ENCODE measurements at regions not wholly inside any gene's neighbourhood (a gene's known extent, or its start where the extent isn't known, plus 50 kb on each side); places are given as distances from the start of the nearest gene placed in this dataset.

DNA sequence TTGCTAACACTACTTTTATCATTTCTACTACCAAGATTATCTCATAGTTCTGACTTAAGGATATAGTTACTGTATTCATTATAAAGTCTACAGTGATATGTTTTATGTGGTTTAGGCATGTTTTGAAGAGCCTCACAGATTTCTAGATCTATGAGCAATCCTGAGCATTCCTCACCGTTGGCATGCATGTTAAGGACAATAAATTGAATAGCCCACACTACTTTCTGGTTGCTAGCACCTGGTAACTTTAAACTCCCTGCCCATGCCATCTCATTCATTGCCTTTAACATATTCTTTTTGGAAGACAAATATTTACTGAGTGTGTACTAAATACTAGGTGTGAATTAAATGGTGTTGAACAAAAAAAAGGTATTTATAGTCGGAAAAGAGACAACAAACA lies 868.1 kb upstream of the CDH9 start:
- intact Hi-C loops (cut with DNase I), result no loop called here
- no peaks in the 10 kb centered on the region for H3K4me1 ChIP-seq
- H3K4me3 ChIP-seq, result no peak overlapping the region
- TF ChIP-seq POLR2A (IDR thresholded peaks at IDR 0.05), result no peak
- no peaks in the 10 kb centered on the region for H3K36me3 ChIP-seq
- no peaks in the 10 kb centered on the region for H3K27me3 ChIP-seq
- DNase-seq (ENCODE audit: extremely low spot score in 2 of 2), result no peak
- no peaks in the 10 kb centered on the region for H3K9me3 ChIP-seq
- H3K27ac ChIP-seq, result no peak overlapping the region

DNA sequence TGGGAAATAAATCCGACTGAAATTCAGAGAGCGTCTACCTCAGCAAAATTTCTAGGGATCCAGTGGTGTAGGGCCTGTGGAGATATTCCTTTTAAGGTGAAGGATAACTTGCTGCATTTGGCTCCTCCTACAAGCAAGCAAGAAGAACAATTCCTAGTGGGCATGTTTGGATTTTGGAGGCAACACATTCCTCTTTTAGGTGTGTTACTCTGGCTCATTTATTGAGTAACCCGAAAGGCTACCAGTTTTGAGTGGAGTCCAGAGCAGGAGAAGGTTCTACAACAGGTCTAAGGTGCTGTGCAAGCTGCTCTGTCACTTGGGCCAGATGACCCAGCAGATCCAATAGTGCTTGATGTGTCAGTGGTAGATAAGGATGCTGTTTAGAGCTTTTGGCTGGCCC lies 862.4 kb upstream of the CDH9 start:
- no peaks in the 10 kb centered on the region for H3K36me3 ChIP-seq
- DNase-seq (ENCODE audit: extremely low spot score in 2 of 2), result no peak
- no peaks in the 10 kb centered on the region for H3K27me3 ChIP-seq
- TF ChIP-seq POLR2AphosphoS5 (IDR thresholded peaks at IDR 0.05; ENCODE audit: insufficient read depth in 1 of 2, low read depth in 1 of 2) (no peak), POLR2A (IDR thresholded peaks at IDR 0.05) (no peak)
- TF ChIP-seq, protein P1, sequence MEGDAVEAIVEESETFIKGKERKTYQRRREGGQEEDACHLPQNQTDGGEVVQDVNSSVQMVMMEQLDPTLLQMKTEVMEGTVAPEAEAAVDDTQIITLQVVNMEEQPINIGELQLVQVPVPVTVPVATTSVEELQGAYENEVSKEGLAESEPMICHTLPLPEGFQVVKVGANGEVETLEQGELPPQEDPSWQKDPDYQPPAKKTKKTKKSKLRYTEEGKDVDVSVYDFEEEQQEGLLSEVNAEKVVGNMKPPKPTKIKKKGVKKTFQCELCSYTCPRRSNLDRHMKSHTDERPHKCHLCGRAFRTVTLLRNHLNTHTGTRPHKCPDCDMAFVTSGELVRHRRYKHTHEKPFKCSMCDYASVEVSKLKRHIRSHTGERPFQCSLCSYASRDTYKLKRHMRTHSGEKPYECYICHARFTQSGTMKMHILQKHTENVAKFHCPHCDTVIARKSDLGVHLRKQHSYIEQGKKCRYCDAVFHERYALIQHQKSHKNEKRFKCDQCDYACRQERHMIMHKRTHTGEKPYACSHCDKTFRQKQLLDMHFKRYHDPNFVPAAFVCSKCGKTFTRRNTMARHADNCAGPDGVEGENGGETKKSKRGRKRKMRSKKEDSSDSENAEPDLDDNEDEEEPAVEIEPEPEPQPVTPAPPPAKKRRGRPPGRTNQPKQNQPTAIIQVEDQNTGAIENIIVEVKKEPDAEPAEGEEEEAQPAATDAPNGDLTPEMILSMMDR (IDR thresholded peaks at IDR 0.05), result no peak
- H3K4me3 ChIP-seq, result no peak overlapping the region
- intact Hi-C loops (cut with DNase I), result no loop called here
- no peaks in the 10 kb centered on the region for H3K9me3 ChIP-seq
- H3K27ac ChIP-seq, result no peak overlapping the region
- no peaks in the 10 kb centered on the region for H3K4me1 ChIP-seq

- TF ChIP-seq POLR2AphosphoS5 (IDR thresholded peaks at IDR 0.05; ENCODE audit: insufficient read depth in 1 of 2, low read depth in 1 of 2) (no peak), POLR2A (IDR thresholded peaks at IDR 0.05) (no peak)
- TF ChIP-seq, protein P1 (IDR thresholded peaks at IDR 0.05), result no peak
- Histone ChIP-seq H3K4me3 (no peak overlapping the region), H3K27me3 (no peaks in the 10 kb centered on the region)
Observed at GRCh38 chr5:27876071-27876470, 837.7 kb upstream of the CDH9 start.

DNA sequence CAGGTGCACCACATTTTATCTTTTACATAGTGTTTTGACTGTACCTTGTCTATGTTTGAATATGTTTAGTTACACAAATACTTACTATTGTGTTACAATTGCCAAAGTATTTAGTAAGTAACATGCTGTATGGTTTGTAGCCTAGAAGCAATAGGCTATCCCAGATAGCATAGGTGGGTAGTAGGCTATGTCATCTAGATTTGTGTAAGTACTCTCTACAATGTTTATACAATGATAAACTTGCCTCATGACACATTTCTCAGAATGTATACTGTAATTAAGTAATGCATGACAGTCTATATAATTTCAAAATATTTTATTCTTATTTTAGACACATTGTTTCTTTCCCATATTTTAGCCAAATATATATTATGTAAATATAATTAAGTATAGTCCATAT lies 836.8 kb upstream of the CDH9 start:
- no peak for TF ChIP-seq POLR2AphosphoS5 (IDR thresholded peaks at IDR 0.05; ENCODE audit: insufficient read depth in 1 of 2, low read depth in 1 of 2)
- TF ChIP-seq, protein P1 (IDR thresholded peaks at IDR 0.05), result no peak
- TF ChIP-seq POLR2A (IDR thresholded peaks at IDR 0.05), result no peak
- DNase-seq (ENCODE audit: extremely low spot score in 2 of 2), result no peak
- Histone ChIP-seq H3K4me1 (no peaks in the 10 kb centered on the region), H3K36me3 (no peaks in the 10 kb centered on the region), H3K4me3 (no peak overlapping the region), H3K9me3 (no peaks in the 10 kb centered on the region), H3K27ac (no peak overlapping the region), H3K27me3 (no peaks in the 10 kb centered on the region)
- intact Hi-C loops (cut with DNase I), result no loop called here

More at GRCh38 chr5:27876071-27876470, 837.7 kb upstream of the CDH9 start:
- intact Hi-C loops (cut with DNase I), result no loop called here
- Histone ChIP-seq H3K9me3 (no peaks in the 10 kb centered on the region), H3K4me1 (no peaks in the 10 kb centered on the region), H3K36me3 (no peaks in the 10 kb centered on the region), H3K27ac (no peak overlapping the region)
- DNase-seq (ENCODE audit: extremely low spot score in 2 of 2), result no peak

DNA sequence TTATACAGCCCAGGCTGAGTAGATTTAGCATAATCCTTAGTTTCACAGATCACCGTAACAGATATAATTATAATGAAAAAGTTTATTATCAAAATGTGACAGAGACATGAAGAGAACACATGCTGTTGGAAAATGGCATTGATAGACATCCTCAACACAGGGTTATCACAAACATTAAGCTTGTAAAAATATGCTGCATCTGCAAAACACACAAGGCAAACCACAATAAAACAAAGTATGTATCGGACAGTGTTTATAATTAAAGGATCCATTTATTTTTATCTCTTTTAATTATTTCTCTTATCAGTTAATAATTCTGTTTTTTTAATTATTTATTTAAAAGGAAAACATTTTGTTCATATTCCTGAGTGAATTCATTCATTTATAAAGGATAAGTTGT lies 829.9 kb upstream of the CDH9 start:
- Histone ChIP-seq H3K4me3 (no peak overlapping the region), H3K4me1 (no peaks in the 10 kb centered on the region), H3K27ac (no peak overlapping the region), H3K36me3 (no peaks in the 10 kb centered on the region), H3K27me3 (no peaks in the 10 kb centered on the region), H3K9me3 (no peaks in the 10 kb centered on the region)
- intact Hi-C loops (cut with DNase I), result no loop called here
- TF ChIP-seq POLR2AphosphoS5 (IDR thresholded peaks at IDR 0.05; ENCODE audit: insufficient read depth in 1 of 2, low read depth in 1 of 2) (no peak), POLR2A (IDR thresholded peaks at IDR 0.05) (no peak)
- DNase-seq (ENCODE audit: extremely low spot score in 2 of 2), result no peak

DNA sequence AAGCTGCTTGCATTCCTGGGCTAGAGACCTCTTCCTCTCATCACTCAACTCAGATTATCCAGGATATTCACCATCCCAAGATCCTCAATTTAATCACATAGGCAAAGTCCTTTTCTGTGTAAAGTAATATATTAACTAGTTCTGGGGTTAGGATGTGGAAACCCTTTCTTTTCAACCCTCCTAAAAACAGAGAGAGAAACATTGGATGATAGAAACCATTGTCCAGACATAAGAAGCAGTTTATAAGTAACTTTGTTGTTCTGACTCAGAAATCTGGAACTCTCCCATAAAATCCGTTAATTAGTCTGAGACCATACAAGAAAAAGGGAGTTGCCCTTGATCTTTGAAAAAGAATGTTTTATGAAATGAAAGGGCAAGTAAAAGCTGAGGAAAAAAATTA lies 817.1 kb upstream of the CDH9 start:
- Histone ChIP-seq H3K4me1 (no peaks in the 10 kb centered on the region), H3K27me3 (no peaks in the 10 kb centered on the region), H3K9me3 (no peaks in the 10 kb centered on the region), H3K36me3 (no peaks in the 10 kb centered on the region), H3K4me3 (no peak overlapping the region), H3K27ac (no peak overlapping the region)
- TF ChIP-seq POLR2AphosphoS5 (IDR thresholded peaks at IDR 0.05; ENCODE audit: insufficient read depth in 1 of 2, low read depth in 1 of 2) (no peak), POLR2A (IDR thresholded peaks at IDR 0.05) (no peak)
- TF ChIP-seq, protein P1 (IDR thresholded peaks at IDR 0.05), result no peak
- DNase-seq (ENCODE audit: extremely low spot score in 2 of 2), result no peak
- intact Hi-C loops (cut with DNase I), result no loop called here
